GM08714 (cell line): ENCODE measurements at regions not wholly inside any gene's neighbourhood (a gene's known extent, or its start where the extent isn't known, plus 50 kb on each side); places are given as distances from the start of the nearest gene placed in this dataset.
"Not testable (repeated sequence)": the region's sequence is repeated elsewhere in the genome, so short reads cannot be mapped to it uniquely, and the experiment has no call there.

Source experiments
- H3K4me3 ChIP-seq: fragments of 200-500 bp; sonication (Bioruptor generic); 2 replicates; pipeline ENCODE4 v1.5.1; 2014; ENCODE audit warnings: mild to moderate bottlenecking, low read length, inconsistent platforms
- ZNF274 ChIP-seq: IDR thresholded peaks from 2 replicates; pipeline ENCODE4 v1.6.1; 2012; ENCODE audit warnings: mild to moderate bottlenecking, low read depth, low read length

GRCh38 chr15:35198197-35198596 is 113.1 kb upstream of the NANOGP8 start:
- H3K4me3 ChIP-seq = no peak overlapping the region
- TF ChIP-seq ZNF274 = no peak

GRCh38 chr15:35197754-35198153 is 112.7 kb upstream of the NANOGP8 start:
- no peak for TF ChIP-seq ZNF274
- no peak overlapping the region for H3K4me3 ChIP-seq

DNA sequence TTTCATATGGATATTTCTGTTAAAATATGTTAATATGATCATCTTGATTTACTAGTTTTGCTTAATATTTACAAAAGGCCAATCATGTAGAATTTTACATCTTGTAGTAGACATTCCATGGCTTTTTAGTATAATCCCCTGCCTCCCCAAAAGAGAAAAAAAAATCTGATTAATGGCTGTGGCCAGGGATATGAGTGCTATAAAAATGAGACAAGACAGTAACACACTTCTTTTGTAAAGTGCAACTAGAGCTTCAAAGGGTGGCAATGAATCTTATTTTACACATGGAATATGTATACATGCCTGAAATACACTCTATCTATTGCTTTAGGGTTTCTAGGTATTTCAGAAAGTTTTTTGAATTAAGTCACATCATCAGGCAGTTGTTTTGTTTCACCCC is 112.2 kb upstream of the NANOGP8 start:
- H3K4me3 ChIP-seq = no peak overlapping the region
- TF ChIP-seq ZNF274 = no peak

DNA sequence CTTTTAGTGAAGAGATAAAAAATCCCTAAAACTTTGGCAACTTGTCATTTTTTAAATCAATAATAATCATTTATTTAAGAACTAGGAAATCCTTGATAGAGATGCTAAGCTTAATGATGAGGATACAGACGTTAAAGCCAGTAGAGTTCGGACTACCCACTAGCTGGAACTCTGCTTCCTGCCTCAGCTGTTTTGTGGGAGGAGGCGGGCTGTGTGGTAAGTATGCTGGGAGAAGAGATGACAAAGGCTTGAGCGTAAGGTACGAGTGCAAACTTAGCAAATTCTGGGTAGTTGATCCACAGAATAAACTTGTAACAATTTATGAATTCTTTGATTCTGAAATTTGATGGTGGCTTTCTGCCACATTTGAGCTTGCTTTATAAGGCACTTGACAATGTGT is 111.2 kb upstream of the NANOGP8 start:
- no peak overlapping the region for H3K4me3 ChIP-seq
- TF ChIP-seq ZNF274 = no peak

DNA sequence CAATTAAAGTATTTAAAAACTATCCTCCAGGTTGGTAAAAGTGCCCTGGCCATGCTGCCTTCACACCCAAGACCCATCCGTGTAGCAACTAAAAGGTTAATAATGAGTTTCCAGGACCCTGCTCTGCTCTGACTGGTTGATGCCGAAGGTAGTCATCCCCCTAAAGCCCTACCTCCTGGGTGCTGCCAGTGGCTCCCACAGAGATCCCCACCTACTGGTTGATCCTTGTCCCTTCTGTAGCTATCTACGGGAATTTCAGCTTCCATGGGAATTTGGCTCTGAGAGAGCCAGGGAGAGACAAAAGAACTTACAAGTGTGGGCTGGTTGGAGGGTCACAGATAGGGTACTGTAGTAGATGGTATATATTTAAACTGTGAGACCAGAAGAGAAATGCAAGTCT is 110.6 kb upstream of the NANOGP8 start:
- H3K4me3 ChIP-seq = no peak overlapping the region
- no peak for TF ChIP-seq ZNF274

DNA sequence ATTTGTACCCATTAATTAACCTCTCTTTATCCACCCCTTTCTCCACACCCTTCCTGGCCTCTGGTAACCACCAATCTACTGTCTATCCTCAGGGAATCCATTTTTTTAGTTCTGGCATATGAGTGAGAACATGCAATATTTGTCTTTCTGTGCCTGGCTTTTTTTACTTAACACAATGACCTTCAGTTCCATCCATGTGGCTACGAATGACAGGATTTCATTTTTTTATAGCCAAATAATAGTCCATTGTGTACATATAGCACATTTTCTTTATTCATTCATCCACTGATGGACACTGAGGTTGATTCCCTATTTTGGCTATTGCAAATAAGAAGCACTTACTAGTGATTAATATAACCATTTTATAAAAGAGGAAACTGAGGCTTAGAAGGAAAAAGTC is 109.9 kb upstream of the NANOGP8 start:
- TF ChIP-seq ZNF274 = no peak
- no peak overlapping the region for H3K4me3 ChIP-seq

- H3K4me3 ChIP-seq = no peak overlapping the region
- TF ChIP-seq ZNF274 = no peak
These were observed 109.2 kb upstream of the NANOGP8 start for GRCh38 chr15:35194296-35194695.

DNA sequence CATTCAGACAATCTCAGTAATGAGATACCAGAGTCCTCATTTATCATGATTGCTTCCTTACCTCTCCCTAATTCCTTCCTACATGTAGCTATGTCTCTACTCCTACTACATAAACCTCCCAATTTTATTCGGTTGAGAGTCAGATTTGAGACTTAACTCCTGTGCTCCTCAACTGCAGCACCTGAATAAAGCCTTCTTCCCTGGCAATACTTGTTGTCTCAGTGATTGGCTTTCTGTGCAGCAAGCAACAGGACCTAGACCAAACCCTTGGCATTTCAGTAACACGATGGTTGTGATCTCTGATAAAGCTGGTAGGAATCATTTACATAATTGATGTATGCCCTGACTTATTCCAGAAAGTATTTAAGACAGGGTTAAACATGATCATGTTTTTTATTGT is 106.7 kb upstream of the NANOGP8 start:
- TF ChIP-seq ZNF274 = no peak
- H3K4me3 ChIP-seq = no peak overlapping the region

DNA sequence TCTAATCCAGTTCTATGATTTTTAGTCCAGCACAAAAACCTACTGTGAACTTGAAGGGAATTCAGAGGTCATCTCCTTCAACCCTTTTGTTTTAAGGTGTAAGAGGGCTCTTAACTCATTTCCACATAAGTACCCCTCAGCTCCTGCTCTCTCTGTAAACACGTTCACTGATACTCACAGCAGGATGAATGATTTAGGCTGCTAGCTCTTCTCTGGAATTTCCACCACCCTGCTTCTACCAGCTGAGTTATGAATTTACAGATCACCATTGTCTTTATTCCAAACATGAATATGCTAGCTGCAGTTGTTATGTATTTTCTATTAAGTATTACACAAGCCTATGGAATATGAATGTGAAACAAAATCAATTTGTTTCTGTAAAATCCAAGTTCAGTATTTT is 101.3 kb upstream of the NANOGP8 start:
- TF ChIP-seq ZNF274 = no peak
- no peak overlapping the region for H3K4me3 ChIP-seq

DNA sequence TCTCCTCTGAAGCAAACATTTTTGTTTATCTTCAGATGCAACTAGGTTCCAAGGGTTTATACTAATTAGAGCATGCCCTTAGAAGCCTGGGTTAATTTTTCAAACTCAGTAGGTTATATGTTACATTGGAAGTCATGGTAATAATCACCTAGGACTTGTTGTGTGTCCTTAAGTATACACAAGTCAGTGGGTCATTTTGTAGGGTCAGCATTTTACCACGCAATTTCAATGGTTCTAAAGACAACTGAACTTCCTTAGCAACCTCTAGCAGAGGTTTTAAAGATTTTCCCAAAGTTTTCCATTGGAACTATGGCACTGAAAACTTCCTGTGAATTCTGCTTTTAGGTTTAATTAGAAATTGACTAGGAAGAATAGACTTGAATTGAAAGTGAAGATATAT is 99.6 kb upstream of the NANOGP8 start:
- no peak overlapping the region for H3K4me3 ChIP-seq
- no peak for TF ChIP-seq ZNF274

GRCh38 chr15:35182841-35183479 is 97.9 kb upstream of the NANOGP8 start:
- no peak overlapping the region for H3K4me3 ChIP-seq
- TF ChIP-seq ZNF274 = no peak

- H3K4me3 ChIP-seq = no peak overlapping the region
- no peak for TF ChIP-seq ZNF274
These were observed 96.4 kb upstream of the NANOGP8 start for GRCh38 chr15:35181538-35181937.

DNA sequence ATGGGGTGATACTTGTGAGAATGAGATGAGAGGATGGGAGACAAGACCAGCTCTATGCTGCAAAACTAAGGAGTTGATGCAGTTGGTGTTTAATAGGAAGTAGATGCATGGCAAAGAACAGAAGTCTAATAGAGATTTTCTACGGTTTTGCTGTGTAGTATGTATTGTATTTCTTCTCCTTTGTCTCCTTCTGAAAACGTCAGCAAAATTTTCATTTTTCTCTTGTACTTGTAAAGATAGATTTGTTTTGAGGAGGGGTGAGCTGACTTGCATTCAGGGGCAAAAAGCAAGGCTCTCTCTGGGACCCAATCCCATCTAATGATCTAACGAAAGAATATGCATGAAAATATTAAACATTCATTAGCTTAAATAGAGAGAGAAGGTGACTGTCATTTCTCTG is 94.6 kb upstream of the NANOGP8 start:
- TF ChIP-seq ZNF274 = no peak
- no peak overlapping the region for H3K4me3 ChIP-seq

GRCh38 chr15:35178186-35178585 is 93.1 kb upstream of the NANOGP8 start:
- not testable (repeated sequence) for H3K4me3 ChIP-seq

DNA sequence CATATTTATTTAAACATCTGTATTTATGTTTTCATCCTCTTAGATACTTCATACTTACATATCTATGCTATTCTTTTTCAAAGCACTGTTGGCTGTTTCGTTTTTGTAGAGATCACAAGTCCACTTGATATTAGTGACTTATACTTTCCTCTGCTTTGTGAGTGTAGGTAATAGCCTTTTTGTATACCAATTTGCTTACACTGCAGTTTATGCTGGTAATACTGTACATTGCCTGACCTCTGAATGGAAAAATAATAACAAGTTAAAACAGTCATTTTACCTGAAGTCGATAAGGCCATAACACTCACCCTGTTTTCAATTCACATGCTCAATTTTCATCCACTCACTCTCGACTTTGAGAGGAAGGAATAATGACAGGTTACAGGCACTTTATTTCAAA is 89.9 kb upstream of the NANOGP8 start:
- no peak overlapping the region for H3K4me3 ChIP-seq
- no peak for TF ChIP-seq ZNF274

GRCh38 chr15:35173444-35174118 is 88.5 kb upstream of the NANOGP8 start:
- no peak for TF ChIP-seq ZNF274

More at GRCh38 chr15:35173444-35174118, 88.5 kb upstream of the NANOGP8 start:
- no peak overlapping the region for H3K4me3 ChIP-seq
